NT2/D1 (cell line): ENCODE measurements at regions not wholly inside any gene's neighbourhood (a gene's known extent, or its start where the extent isn't known, plus 50 kb on each side); places are given as distances from the start of the nearest gene placed in this dataset.

ENCODE experiments used
- DNase-seq: peaks from one replicate; pipeline ENCODE4 v3.0.0-alpha.2; 2011; ENCODE audit warnings: low read depth, low spot score
- H3K27me3 ChIP-seq: 2 replicates; pipeline ENCODE4 v1.6.0; 2011; ENCODE audit warnings: mild to moderate bottlenecking; ENCODE audit not compliant: insufficient read length, insufficient read depth
- H3K36me3 ChIP-seq: 2 replicates; pipeline ENCODE4 v1.6.1; 2011; ENCODE audit warnings: mild to moderate bottlenecking, low read length, mixed read lengths; ENCODE audit not compliant: insufficient read depth, insufficient read length
- H3K4me1 ChIP-seq: 2 replicates; pipeline ENCODE4 v1.5.1; 2011; ENCODE audit not compliant: insufficient read depth, insufficient read length
- H3K4me3 ChIP-seq: 2 replicates; pipeline ENCODE4 v1.5.1; 2011; ENCODE audit warnings: low read depth; ENCODE audit not compliant: insufficient read length
- H3K9ac ChIP-seq: 2 replicates; pipeline ENCODE4 v1.6.0; 2011; ENCODE audit warnings: low read depth; ENCODE audit not compliant: insufficient read length
- H3K9me3 ChIP-seq: 2 replicates; pipeline ENCODE4 v1.5.1; 2011; ENCODE audit warnings: mild to moderate bottlenecking, low read length; ENCODE audit not compliant: insufficient read depth
- SUZ12 ChIP-seq: IDR thresholded peaks from 2 replicates; pipeline ENCODE4 v1.6.1; 2011; ENCODE audit not compliant: insufficient read length, insufficient read depth; ENCODE audit errors: extremely low read depth
- YY1 ChIP-seq: IDR thresholded peaks from 2 replicates; pipeline ENCODE4 v1.6.1; 2011; ENCODE audit not compliant: insufficient read length, insufficient read depth
- ZNF274 ChIP-seq: IDR thresholded peaks from 2 replicates; pipeline ENCODE4 v1.6.1; 2011; ENCODE audit warnings: mild to moderate bottlenecking, low read depth, low read length

GRCh38 chr5:167797933-167798332 lies 493.5 kb upstream of the WWC1 start:
- no peaks in the 10 kb centered on the region for H3K27me3 ChIP-seq
- no peaks in the 10 kb centered on the region for H3K36me3 ChIP-seq
- H3K9ac ChIP-seq: no peak overlapping the region
- no peaks in the 10 kb centered on the region for H3K4me1 ChIP-seq
- no peaks in the 10 kb centered on the region for H3K9me3 ChIP-seq
- H3K4me3 ChIP-seq: no peak overlapping the region
- TF ChIP-seq ZNF274 (no peak), SUZ12 (no peak), YY1 (no peak)
- DNase-seq: no peak

GRCh38 chr5:167798448-167798847 lies 493.0 kb upstream of the WWC1 start:
- Histone ChIP-seq H3K9ac (no peak overlapping the region), H3K27me3 (no peaks in the 10 kb centered on the region), H3K9me3 (no peaks in the 10 kb centered on the region), H3K4me3 (no peak overlapping the region), H3K36me3 (no peaks in the 10 kb centered on the region), H3K4me1 (no peaks in the 10 kb centered on the region)
- TF ChIP-seq ZNF274 (no peak), YY1 (no peak), SUZ12 (no peak)
- DNase-seq: no peak

GRCh38 chr5:167800427-167800826 lies 491.0 kb upstream of the WWC1 start:
- Histone ChIP-seq H3K27me3 (no peaks in the 10 kb centered on the region), H3K4me1 (no peaks in the 10 kb centered on the region), H3K9ac (no peak overlapping the region), H3K36me3 (no peaks in the 10 kb centered on the region), H3K9me3 (no peaks in the 10 kb centered on the region), H3K4me3 (no peak overlapping the region)
- DNase-seq: no peak
- TF ChIP-seq SUZ12 (no peak), ZNF274 (no peak), YY1 (no peak)

- Histone ChIP-seq H3K4me1 (no peaks in the 10 kb centered on the region), H3K36me3 (no peaks in the 10 kb centered on the region), H3K9me3 (no peaks in the 10 kb centered on the region; the same call in 1 of the 2 replicates), H3K4me3 (no peak overlapping the region), H3K27me3 (no peaks in the 10 kb centered on the region), H3K9ac (no peak overlapping the region)
- DNase-seq: no peak
- no peak for TF ChIP-seq ZNF274
- no peak for TF ChIP-seq YY1
- TF ChIP-seq SUZ12: no peak
Measured at GRCh38 chr5:167801999-167802398, 489.4 kb upstream of the WWC1 start.

- TF ChIP-seq ZNF274 (no peak), SUZ12 (no peak), YY1 (no peak)
- Histone ChIP-seq H3K9ac (no peak overlapping the region), H3K27me3 (no peaks in the 10 kb centered on the region), H3K4me3 (no peak overlapping the region), H3K4me1 (no peaks in the 10 kb centered on the region), H3K36me3 (no peaks in the 10 kb centered on the region), H3K9me3 (no peaks in the 10 kb centered on the region; the same call in 1 of the 2 replicates)
- DNase-seq: peak; percentile 32
Measured at GRCh38 chr5:167802755-167803431, 488.6 kb upstream of the WWC1 start.

- H3K27me3 ChIP-seq: no peaks in the 10 kb centered on the region
- DNase-seq: no peak
- no peaks in the 10 kb centered on the region; the same call in 1 of the 2 replicates for H3K9me3 ChIP-seq
- no peaks in the 10 kb centered on the region for H3K4me1 ChIP-seq
- no peak overlapping the region for H3K9ac ChIP-seq
- TF ChIP-seq SUZ12 (no peak), ZNF274 (no peak), YY1 (no peak)
- H3K4me3 ChIP-seq: no peak overlapping the region
- no peaks in the 10 kb centered on the region for H3K36me3 ChIP-seq
Measured at GRCh38 chr5:167804512-167805220, 486.8 kb upstream of the WWC1 start.

GRCh38 chr5:167810573-167810972 lies 480.9 kb upstream of the WWC1 start:
- Histone ChIP-seq H3K4me1 (no peaks in the 10 kb centered on the region), H3K36me3 (no peaks in the 10 kb centered on the region), H3K9me3 (no peaks in the 10 kb centered on the region; the same call in 1 of the 2 replicates), H3K27me3 (no peaks in the 10 kb centered on the region), H3K9ac (no peak overlapping the region), H3K4me3 (no peak overlapping the region)
- DNase-seq: no peak
- no peak for TF ChIP-seq YY1
- no peak for TF ChIP-seq ZNF274
- TF ChIP-seq SUZ12: no peak
